ENCODE measurements at regions not wholly inside any gene's neighbourhood (a gene's known extent, or its start where the extent isn't known, plus 50 kb on each side); places are given as distances from the start of the nearest gene placed in this dataset.

DNA sequence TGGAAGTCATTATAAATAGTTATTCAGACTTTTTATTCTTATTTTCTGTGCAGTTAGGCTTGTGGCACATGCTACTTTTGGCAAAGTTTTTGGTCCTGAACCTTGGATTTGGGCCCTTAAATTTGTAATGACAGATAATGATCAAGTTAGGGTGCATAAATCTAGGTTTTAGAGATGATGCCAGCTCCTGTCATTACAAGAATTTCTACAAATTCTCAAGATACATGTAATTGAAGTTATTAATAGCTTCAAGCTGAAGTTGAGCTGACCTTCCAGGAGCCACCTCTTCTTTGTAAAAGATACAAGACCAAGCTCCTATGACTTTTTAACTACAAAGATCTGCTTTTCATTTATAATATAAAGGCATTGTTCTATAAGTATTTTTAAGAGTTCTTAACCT lies 255.6 kb upstream of the UGT8 start:
- FAIRE-seq (no peak), DNase-seq (ENCODE audit: insufficient read length) (no peak)
- no peak for TF ChIP-seq TAF1 (IDR thresholded peaks at IDR 0.05; ENCODE audit: borderline replicate concordance, low read depth, low read length)
- TF ChIP-seq POLR2A (IDR thresholded peaks at IDR 0.05; ENCODE audit: low read depth, low read length), result no peak
- no peak for TF ChIP-seq POLR2AphosphoS5 (IDR thresholded peaks at IDR 0.05; ENCODE audit: low read depth, low read length)

GRCh38 chr4:114349543-114350175 lies 248.9 kb upstream of the UGT8 start:
- TF ChIP-seq POLR2A (IDR thresholded peaks at IDR 0.05; ENCODE audit: low read depth, low read length) (no peak), TAF1 (IDR thresholded peaks at IDR 0.05; ENCODE audit: borderline replicate concordance, low read depth, low read length) (no peak), POLR2AphosphoS5 (IDR thresholded peaks at IDR 0.05; ENCODE audit: low read depth, low read length) (no peak)
- DNase-seq (ENCODE audit: insufficient read length), result no peak
- no peak for FAIRE-seq

GRCh38 chr4:114358901-114359300 lies 239.7 kb upstream of the UGT8 start:
- FAIRE-seq (no peak), DNase-seq (ENCODE audit: insufficient read length) (no peak)
- TF ChIP-seq POLR2A (IDR thresholded peaks at IDR 0.05; ENCODE audit: low read depth, low read length), result no peak
- TF ChIP-seq TAF1 (IDR thresholded peaks at IDR 0.05; ENCODE audit: borderline replicate concordance, low read depth, low read length), result no peak
- TF ChIP-seq POLR2AphosphoS5 (IDR thresholded peaks at IDR 0.05; ENCODE audit: low read depth, low read length), result no peak

GRCh38 chr4:114361249-114361648 lies 237.4 kb upstream of the UGT8 start:
- DNase-seq (ENCODE audit: insufficient read length) (no peak), FAIRE-seq (no peak)
- TF ChIP-seq POLR2AphosphoS5 (IDR thresholded peaks at IDR 0.05; ENCODE audit: low read depth, low read length) (no peak), TAF1 (IDR thresholded peaks at IDR 0.05; ENCODE audit: borderline replicate concordance, low read depth, low read length) (no peak), POLR2A (IDR thresholded peaks at IDR 0.05; ENCODE audit: low read depth, low read length) (no peak)

- FAIRE-seq, result no peak
- no peak for DNase-seq (ENCODE audit: insufficient read length)
- TF ChIP-seq POLR2AphosphoS5 (IDR thresholded peaks at IDR 0.05; ENCODE audit: low read depth, low read length), result no peak
- no peak for TF ChIP-seq POLR2A (IDR thresholded peaks at IDR 0.05; ENCODE audit: low read depth, low read length)
- TF ChIP-seq TAF1 (IDR thresholded peaks at IDR 0.05; ENCODE audit: borderline replicate concordance, low read depth, low read length), result no peak
These were observed 233.8 kb upstream of the UGT8 start for GRCh38 chr4:114364857-114365256.

- TF ChIP-seq POLR2AphosphoS5 (IDR thresholded peaks at IDR 0.05; ENCODE audit: low read depth, low read length) (no peak), POLR2A (IDR thresholded peaks at IDR 0.05; ENCODE audit: low read depth, low read length) (no peak), TAF1 (IDR thresholded peaks at IDR 0.05; ENCODE audit: borderline replicate concordance, low read depth, low read length) (no peak)
- FAIRE-seq, result no peak
These were observed 233.0 kb upstream of the UGT8 start for GRCh38 chr4:114365591-114365990.

DNA sequence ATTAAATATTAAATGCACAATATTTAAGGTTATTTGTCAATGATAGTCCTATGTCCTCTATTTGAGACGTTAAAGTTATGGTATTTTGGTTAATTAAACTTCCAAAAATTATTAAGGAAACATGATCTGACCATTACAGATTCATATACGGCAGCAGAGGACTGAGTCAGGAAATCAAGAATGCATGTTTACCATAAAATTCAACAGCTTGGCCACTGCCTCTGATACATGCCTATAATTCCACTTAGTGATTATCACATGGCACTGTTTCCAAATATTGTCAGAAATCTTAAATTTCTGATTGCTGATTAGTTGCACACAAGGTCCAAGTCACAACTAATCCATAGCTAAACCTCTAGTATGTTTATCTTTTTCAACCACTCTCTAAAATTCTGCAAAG lies 232.2 kb upstream of the UGT8 start:
- DNase-seq (ENCODE audit: insufficient read length) (no peak), FAIRE-seq (no peak)
- TF ChIP-seq TAF1 (IDR thresholded peaks at IDR 0.05; ENCODE audit: borderline replicate concordance, low read depth, low read length) (no peak), POLR2AphosphoS5 (IDR thresholded peaks at IDR 0.05; ENCODE audit: low read depth, low read length) (no peak), POLR2A (IDR thresholded peaks at IDR 0.05; ENCODE audit: low read depth, low read length) (no peak)

More at GRCh38 chr4:114365591-114365990, 233.0 kb upstream of the UGT8 start:
- DNase-seq (ENCODE audit: insufficient read length), result no peak

DNA sequence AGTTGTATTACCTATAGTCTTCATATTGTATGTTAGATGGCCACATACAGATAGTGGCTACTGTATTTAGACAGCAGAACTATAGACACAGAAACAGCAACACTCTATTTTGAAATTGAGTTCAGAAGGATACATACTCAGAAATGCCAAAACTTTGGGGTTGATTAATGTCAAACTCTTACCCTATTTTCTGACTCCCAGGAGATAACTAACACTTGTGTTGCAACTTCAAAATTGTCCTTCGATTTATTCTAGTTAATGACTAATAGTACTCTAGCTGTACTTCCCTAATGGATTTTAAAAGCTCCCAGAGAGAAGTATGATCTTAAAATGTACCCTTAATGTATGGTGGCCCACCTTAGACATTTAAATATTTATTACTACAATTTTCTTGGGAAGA lies 229.9 kb upstream of the UGT8 start:
- no peak for TF ChIP-seq POLR2AphosphoS5 (IDR thresholded peaks at IDR 0.05; ENCODE audit: low read depth, low read length)
- no peak for TF ChIP-seq TAF1 (IDR thresholded peaks at IDR 0.05; ENCODE audit: borderline replicate concordance, low read depth, low read length)
- no peak for TF ChIP-seq POLR2A (IDR thresholded peaks at IDR 0.05; ENCODE audit: low read depth, low read length)
- DNase-seq (ENCODE audit: insufficient read length) (no peak), FAIRE-seq (no peak)

DNA sequence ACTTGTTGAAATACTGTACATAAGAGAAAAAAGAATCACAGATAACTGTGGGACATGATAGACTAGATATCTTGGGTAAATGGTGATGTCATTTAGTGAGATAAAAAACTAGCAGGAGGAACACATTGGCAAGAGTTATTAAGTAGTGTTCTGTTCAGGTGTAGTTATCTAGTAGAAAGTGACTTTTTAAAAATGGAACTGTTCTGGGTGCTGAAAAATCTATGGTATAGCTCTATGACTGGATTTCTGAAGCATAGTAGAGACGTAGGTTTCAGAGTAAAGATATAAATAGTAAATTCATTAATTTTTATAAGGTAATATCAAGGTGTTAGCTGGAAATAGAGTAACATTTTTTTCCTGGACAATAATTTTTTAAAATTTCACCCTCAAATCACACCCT lies 225.1 kb upstream of the UGT8 start:
- DNase-seq (ENCODE audit: insufficient read length) (no peak), FAIRE-seq (no peak)
- no peak for TF ChIP-seq POLR2AphosphoS5 (IDR thresholded peaks at IDR 0.05; ENCODE audit: low read depth, low read length)
- TF ChIP-seq TAF1 (IDR thresholded peaks at IDR 0.05; ENCODE audit: borderline replicate concordance, low read depth, low read length), result no peak
- TF ChIP-seq POLR2A (IDR thresholded peaks at IDR 0.05; ENCODE audit: low read depth, low read length), result no peak

- TF ChIP-seq POLR2A (IDR thresholded peaks at IDR 0.05; ENCODE audit: low read depth, low read length), result no peak
- TF ChIP-seq POLR2AphosphoS5 (IDR thresholded peaks at IDR 0.05; ENCODE audit: low read depth, low read length), result no peak
- TF ChIP-seq TAF1 (IDR thresholded peaks at IDR 0.05; ENCODE audit: borderline replicate concordance, low read depth, low read length), result no peak
- FAIRE-seq (peak; percentile 27), DNase-seq (ENCODE audit: insufficient read length) (no peak)
These were observed 220.2 kb upstream of the UGT8 start for GRCh38 chr4:114378305-114378903.

- FAIRE-seq, result no peak
- DNase-seq (ENCODE audit: insufficient read length), result no peak
- TF ChIP-seq POLR2AphosphoS5 (IDR thresholded peaks at IDR 0.05; ENCODE audit: low read depth, low read length), result no peak
- no peak for TF ChIP-seq TAF1 (IDR thresholded peaks at IDR 0.05; ENCODE audit: borderline replicate concordance, low read depth, low read length)
- TF ChIP-seq POLR2A (IDR thresholded peaks at IDR 0.05; ENCODE audit: low read depth, low read length), result no peak
These were observed 215.5 kb upstream of the UGT8 start for GRCh38 chr4:114383067-114383466.

GRCh38 chr4:114383721-114384120 lies 214.9 kb upstream of the UGT8 start:
- TF ChIP-seq POLR2AphosphoS5 (IDR thresholded peaks at IDR 0.05; ENCODE audit: low read depth, low read length), result no peak
- TF ChIP-seq TAF1 (IDR thresholded peaks at IDR 0.05; ENCODE audit: borderline replicate concordance, low read depth, low read length), result no peak
- no peak for TF ChIP-seq POLR2A (IDR thresholded peaks at IDR 0.05; ENCODE audit: low read depth, low read length)
- FAIRE-seq (no peak), DNase-seq (ENCODE audit: insufficient read length) (no peak)
